Stimulated activated CD4-positive, alpha-beta T cell treated with anti-CD3 and anti-CD28 coated beads, Interleukin-12 subunit alpha, Interleukin-12 subunit beta, amount 100 ng/mL, for 24 hours (primary cell): ENCODE measurements at regions not wholly inside any gene's neighbourhood (a gene's known extent, or its start where the extent isn't known, plus 50 kb on each side); places are given as distances from the start of the nearest gene placed in this dataset.

Experiments used
- DNase-seq, 2 experiments: peaks; one replicate each; pipeline ENCODE4 v3.0.0-alpha.2; 2020; ENCODE audit warnings: low read depth in 2 of 2

GRCh38 chr13:77423296-77423695 lies 96.4 kb upstream of the MYCBP2 start:
- no peak for DNase-seq

- DNase-seq, result no peak
Observed at GRCh38 chr13:77422724-77423123, 95.8 kb upstream of the MYCBP2 start.

- DNase-seq, result no peak
Observed at GRCh38 chr13:77417897-77418296, 91.0 kb upstream of the MYCBP2 start.

- DNase-seq, result no peak
Observed at GRCh38 chr13:77416666-77417212, 89.8 kb upstream of the MYCBP2 start.

GRCh38 chr13:77415253-77416071 lies 88.6 kb upstream of the MYCBP2 start:
- DNase-seq, result no peak

- no peak for DNase-seq
Observed at GRCh38 chr13:77412860-77413259, 86.0 kb upstream of the MYCBP2 start.

- DNase-seq, result no peak
Observed at GRCh38 chr13:77412116-77412635, 85.3 kb upstream of the MYCBP2 start.

- DNase-seq, result no peak
Observed at GRCh38 chr13:77409412-77409811, 82.5 kb upstream of the MYCBP2 start.

GRCh38 chr13:77406644-77407440 lies 79.9 kb upstream of the MYCBP2 start:
- DNase-seq, result no peak

GRCh38 chr13:77398825-77399620 lies 72.1 kb upstream of the MYCBP2 start:
- no peak for DNase-seq

GRCh38 chr13:77397636-77398035 lies 70.7 kb upstream of the MYCBP2 start:
- no peak for DNase-seq

- DNase-seq, result no peak
Observed at GRCh38 chr13:77391475-77391874, 64.6 kb upstream of the MYCBP2 start.

GRCh38 chr13:77390391-77390790 lies 63.5 kb upstream of the MYCBP2 start:
- no peak for DNase-seq

GRCh38 chr13:77389625-77390000 lies 62.7 kb upstream of the MYCBP2 start:
- no peak for DNase-seq

- DNase-seq, result no peak
Observed at GRCh38 chr13:77388944-77389624, 62.2 kb upstream of the MYCBP2 start.

GRCh38 chr13:77387607-77388200 lies 60.8 kb upstream of the MYCBP2 start:
- no peak for DNase-seq

- DNase-seq, result no peak
Observed at GRCh38 chr13:77386880-77387606, 60.1 kb upstream of the MYCBP2 start.

GRCh38 chr13:77386046-77386445 lies 59.2 kb upstream of the MYCBP2 start:
- DNase-seq, result no peak

GRCh38 chr13:77384999-77385398 lies 58.1 kb upstream of the MYCBP2 start:
- no peak for DNase-seq

GRCh38 chr13:77383097-77383496 lies 56.2 kb upstream of the MYCBP2 start:
- no peak for DNase-seq
